ENCODE measurements at regions not wholly inside any gene's neighbourhood (a gene's known extent, or its start where the extent isn't known, plus 50 kb on each side); places are given as distances from the start of the nearest gene placed in this dataset.

DNA sequence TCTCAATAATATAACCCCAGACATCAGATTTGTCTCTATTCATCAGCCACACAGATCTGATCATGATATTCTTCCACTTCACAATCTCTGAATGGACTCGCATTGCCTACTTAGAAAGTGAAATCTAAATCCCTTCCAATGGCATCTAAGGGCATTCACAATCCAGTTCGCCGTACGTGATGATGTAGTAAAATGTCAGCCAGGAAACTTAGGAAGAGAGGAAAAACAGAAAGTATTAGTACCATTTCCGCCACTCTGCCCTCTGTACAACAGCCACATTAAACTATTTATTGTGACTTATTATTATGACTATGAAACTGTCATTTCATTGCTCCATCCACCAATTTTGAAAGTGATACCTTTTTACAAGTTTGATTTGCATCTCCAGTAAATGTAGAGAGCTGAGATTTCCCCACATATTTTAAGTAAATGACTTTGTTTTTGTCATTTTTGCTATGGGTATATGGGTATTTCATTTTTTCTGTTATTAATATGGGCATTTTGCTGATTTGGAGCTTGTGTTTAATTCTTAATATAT is 69.4 kb upstream of the SMIM36 start:
- TF ChIP-seq, protein P1, sequence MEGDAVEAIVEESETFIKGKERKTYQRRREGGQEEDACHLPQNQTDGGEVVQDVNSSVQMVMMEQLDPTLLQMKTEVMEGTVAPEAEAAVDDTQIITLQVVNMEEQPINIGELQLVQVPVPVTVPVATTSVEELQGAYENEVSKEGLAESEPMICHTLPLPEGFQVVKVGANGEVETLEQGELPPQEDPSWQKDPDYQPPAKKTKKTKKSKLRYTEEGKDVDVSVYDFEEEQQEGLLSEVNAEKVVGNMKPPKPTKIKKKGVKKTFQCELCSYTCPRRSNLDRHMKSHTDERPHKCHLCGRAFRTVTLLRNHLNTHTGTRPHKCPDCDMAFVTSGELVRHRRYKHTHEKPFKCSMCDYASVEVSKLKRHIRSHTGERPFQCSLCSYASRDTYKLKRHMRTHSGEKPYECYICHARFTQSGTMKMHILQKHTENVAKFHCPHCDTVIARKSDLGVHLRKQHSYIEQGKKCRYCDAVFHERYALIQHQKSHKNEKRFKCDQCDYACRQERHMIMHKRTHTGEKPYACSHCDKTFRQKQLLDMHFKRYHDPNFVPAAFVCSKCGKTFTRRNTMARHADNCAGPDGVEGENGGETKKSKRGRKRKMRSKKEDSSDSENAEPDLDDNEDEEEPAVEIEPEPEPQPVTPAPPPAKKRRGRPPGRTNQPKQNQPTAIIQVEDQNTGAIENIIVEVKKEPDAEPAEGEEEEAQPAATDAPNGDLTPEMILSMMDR (IDR thresholded peaks at IDR 0.05; ENCODE audit: low read depth, low read length, missing control alignments), result no peak
- DNase-seq, result no peak
- Histone ChIP-seq H3K4me3 (ENCODE audit: low read depth, low read length) (no peak overlapping the region), H3K36me3 (replicated peaks) (no peaks in the 10 kb centered on the region), H3K27ac (no peak overlapping the region), H3K27me3 (replicated peaks) (no peaks in the 10 kb centered on the region)
- in situ Hi-C loops (cut with HindIII; ENCODE audit: low pct_ligation_motif_present, low sequenced_read_pairs), result no loop called here

DNA sequence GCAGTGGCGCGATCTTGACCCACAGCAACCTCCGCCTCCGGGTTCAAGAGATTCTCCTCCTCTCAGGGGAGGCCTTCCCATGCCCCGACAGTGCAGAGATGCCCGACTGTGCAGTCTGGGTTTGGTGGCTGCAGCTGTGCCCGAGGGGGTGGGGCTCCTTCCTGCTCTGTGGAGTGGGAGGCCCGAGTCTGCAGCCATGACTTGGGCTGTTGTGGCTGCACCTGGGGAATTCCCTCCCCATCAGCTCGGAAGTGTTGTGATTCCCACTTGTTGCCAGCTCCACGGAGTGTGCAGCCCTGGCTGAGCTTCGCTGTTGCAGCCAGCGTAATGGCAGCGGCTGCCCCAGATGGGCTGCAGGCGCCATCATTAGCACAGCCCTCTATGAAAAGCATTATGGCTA is 66.4 kb upstream of the SMIM36 start:
- in situ Hi-C loops (cut with HindIII; ENCODE audit: low pct_ligation_motif_present, low sequenced_read_pairs), result no loop called here
- H3K27me3 ChIP-seq (replicated peaks), result no peaks in the 10 kb centered on the region
- H3K36me3 ChIP-seq (replicated peaks), result no peaks in the 10 kb centered on the region
- H3K27ac ChIP-seq, result peak overlapping the region; percentile 98
- TF ChIP-seq, protein P1 (IDR thresholded peaks at IDR 0.05; ENCODE audit: low read depth, low read length, missing control alignments), result no peak
- peak overlapping the region; percentile 27 for H3K4me3 ChIP-seq (ENCODE audit: low read depth, low read length)
- peak; percentile 32 for DNase-seq

DNA sequence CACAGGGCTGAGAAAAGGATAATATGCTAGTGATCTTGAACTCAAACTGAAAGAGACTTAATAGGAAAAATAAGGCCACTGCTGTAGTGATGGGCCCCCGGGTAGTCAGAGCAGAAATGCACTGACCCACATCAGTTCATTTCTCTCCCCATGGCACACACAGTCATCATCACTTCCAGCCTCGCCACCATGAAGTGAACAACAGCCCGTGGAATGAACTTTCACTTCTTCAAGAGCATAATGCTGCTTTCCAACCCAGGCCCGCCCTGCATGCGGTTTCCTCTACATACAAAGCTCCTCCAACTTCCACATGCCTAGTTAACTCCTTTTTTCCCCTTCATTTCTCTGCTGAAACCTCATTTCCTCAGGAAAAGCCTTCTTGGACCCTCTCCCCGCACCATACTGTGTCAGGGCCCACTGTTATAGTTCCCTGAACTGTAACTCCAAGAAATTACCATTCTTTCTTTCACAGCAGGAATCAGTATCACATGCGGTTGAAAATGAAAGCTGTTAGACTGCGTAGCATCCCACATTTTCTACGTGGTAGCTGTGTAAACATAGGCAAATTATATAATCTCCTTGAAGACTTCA is 65.8 kb upstream of the SMIM36 start:
- TF ChIP-seq, protein P1 (IDR thresholded peaks at IDR 0.05; ENCODE audit: low read depth, low read length, missing control alignments), result no peak
- peak; percentile 81 for DNase-seq
- Histone ChIP-seq H3K27me3 (replicated peaks) (no peaks in the 10 kb centered on the region), H3K4me3 (ENCODE audit: low read depth, low read length) (peak overlapping the region; percentile 32), H3K36me3 (replicated peaks) (no peaks in the 10 kb centered on the region), H3K27ac (peak overlapping the region; percentile 98)
- in situ Hi-C loops (cut with HindIII; ENCODE audit: low pct_ligation_motif_present, low sequenced_read_pairs), result no loop called here

DNA sequence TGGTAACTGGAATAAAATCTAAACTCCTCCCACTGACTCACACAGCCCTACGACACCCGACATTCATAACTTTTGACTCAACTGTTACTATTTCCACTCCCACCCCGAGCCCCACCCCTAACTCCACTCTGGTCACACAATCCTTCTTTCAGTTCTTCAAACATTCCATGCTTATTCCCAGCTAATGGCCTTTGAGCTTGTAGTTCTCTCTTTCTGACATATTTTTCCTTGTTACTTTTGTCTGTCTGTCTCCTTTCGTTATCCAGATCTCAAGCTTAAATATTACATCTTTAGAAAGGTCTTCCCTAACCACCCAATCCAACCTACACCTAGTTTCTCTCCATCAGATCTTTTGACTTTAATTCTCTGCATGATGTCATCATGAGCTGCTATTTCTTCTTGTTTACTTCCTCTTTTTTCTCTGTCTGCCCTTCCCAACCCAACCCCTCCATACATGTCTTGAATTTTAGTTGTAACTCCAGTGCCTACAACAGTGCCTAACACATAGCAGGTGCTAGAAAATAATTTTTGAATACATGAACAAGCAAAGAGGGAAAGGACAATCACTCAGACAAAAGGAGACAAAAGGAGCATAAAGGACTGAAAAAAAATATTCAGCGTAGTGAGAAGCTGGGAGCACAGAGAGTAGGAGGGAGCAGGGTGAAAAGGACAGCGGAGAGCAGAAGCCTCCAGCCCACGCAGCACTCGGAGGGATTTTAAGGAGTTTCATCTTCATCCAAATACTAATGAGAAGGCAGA is 65.2 kb upstream of the SMIM36 start:
- Histone ChIP-seq H3K27me3 (replicated peaks) (no peaks in the 10 kb centered on the region), H3K27ac (peak overlapping the region; percentile 98)
- peak; percentile 90 for DNase-seq

DNA sequence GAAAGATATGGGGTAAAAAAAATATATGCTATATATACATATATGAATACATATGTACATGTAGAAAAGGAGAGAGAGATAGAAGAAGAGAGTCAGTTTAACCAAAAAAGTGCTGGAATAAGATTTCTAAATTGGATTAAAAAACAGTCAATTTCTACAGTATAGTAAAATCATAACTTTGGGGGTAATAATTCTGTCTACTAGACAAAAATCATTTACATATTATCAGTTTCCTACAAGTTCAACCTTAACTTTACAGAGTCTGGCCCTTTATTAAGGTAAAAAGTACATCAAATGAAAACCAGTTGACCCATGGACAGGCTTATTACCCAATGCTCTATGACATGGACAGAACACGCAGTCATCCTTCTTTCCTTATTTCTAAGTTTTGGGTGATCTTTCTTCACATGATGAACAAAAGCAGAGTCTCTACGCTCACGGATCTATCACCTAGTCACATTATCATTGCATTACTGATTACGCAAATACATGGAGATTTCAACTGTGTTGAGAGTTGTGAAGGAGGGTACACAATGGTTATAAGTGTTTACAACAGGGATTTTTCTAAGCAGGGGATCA is 63.9 kb upstream of the SMIM36 start:
- TF ChIP-seq, protein P1 (IDR thresholded peaks at IDR 0.05; ENCODE audit: low read depth, low read length, missing control alignments), result no peak
- no peak overlapping the region for H3K4me3 ChIP-seq (ENCODE audit: low read depth, low read length)
- H3K27me3 ChIP-seq (replicated peaks), result no peaks in the 10 kb centered on the region
- in situ Hi-C loops (cut with HindIII; ENCODE audit: low pct_ligation_motif_present, low sequenced_read_pairs), result no loop called here
- no peak for DNase-seq
- H3K27ac ChIP-seq, result no peak overlapping the region
- H3K36me3 ChIP-seq (replicated peaks), result no peaks in the 10 kb centered on the region

More for the DNA sequence above, 65.2 kb upstream of the SMIM36 start:
- Histone ChIP-seq H3K36me3 (replicated peaks) (no peaks in the 10 kb centered on the region), H3K4me3 (ENCODE audit: low read depth, low read length) (no peak overlapping the region)
- in situ Hi-C loops (cut with HindIII; ENCODE audit: low pct_ligation_motif_present, low sequenced_read_pairs), result no loop called here
- TF ChIP-seq, protein P1 (IDR thresholded peaks at IDR 0.05; ENCODE audit: low read depth, low read length, missing control alignments), result no peak
